AG04450 (cell line): ENCODE measurements at regions not wholly inside any gene's neighbourhood (a gene's known extent, or its start where the extent isn't known, plus 50 kb on each side); places are given as distances from the start of the nearest gene placed in this dataset.

ENCODE experiments used
- CTCF ChIA-PET: fragments of 300-600, 350-600 bp; formaldehyde crosslinking; extraction: SDS; loops from one replicate; lab custom pipeline; 2022; ENCODE audit warnings: antibody characterized with exemption, inconsistent platforms; lab: Charles Lee
- POLR2A ChIA-PET: fragments of 350-600 bp; formaldehyde crosslinking; extraction: SDS; loops from one replicate; lab custom pipeline; 2021; ENCODE audit warnings: antibody characterized with exemption, inconsistent platforms; lab: Yijun Ruan, JAX
- DNase-seq: peaks from one replicate; pipeline ENCODE4 v3.0.0-alpha.2; 2011; ENCODE audit warnings: low read depth, low spot score
- H3K27ac ChIP-seq: one replicate; pipeline ENCODE4 v1.5.1; 2012; ENCODE audit warnings: low read depth, low read length, control low read depth
- H3K27me3 ChIP-seq: one replicate; pipeline ENCODE4 v1.6.0; 2012; ENCODE audit warnings: low read length; ENCODE audit not compliant: control insufficient read depth, insufficient read depth
- H3K4me3 ChIP-seq: 2 replicates; pipeline ENCODE4 v1.5.1; 2011; ENCODE audit warnings: mild to moderate bottlenecking, low read depth, low read length, control low read depth
- H3K9me3 ChIP-seq: 2 replicates; pipeline ENCODE4 v1.5.1; 2012; ENCODE audit warnings: low read length; ENCODE audit not compliant: control insufficient read depth, insufficient read depth
- CTCF ChIP-seq: IDR thresholded peaks from 2 replicates; pipeline ENCODE4 v1.5.1; 2011; ENCODE audit warnings: low read depth, low read length, control low read depth, inconsistent platforms

- CTCF ChIA-PET: no interaction called here
- Histone ChIP-seq H3K27me3 (peaks cover 2% of the 10 kb centered on the region), H3K27ac (no peak overlapping the region), H3K4me3 (no peak overlapping the region), H3K9me3 (no peaks in the 10 kb centered on the region)
- TF ChIP-seq CTCF: no peak
- DNase-seq: no peak
- POLR2A ChIA-PET: no interaction called here
Measured at GRCh38 chr9:77084094-77084493, 64.6 kb downstream of the FOXB2 start.

GRCh38 chr9:77085416-77085815 is 66.0 kb downstream of the FOXB2 start:
- Histone ChIP-seq H3K27ac (no peak overlapping the region), H3K4me3 (no peak overlapping the region), H3K27me3 (peaks cover 2% of the 10 kb centered on the region), H3K9me3 (no peaks in the 10 kb centered on the region)
- POLR2A ChIA-PET: no interaction called here
- no peak for DNase-seq
- CTCF ChIA-PET: no interaction called here
- no peak for TF ChIP-seq CTCF

- CTCF ChIA-PET: no interaction called here
- peaks cover 2% of the 10 kb centered on the region for H3K27me3 ChIP-seq
- TF ChIP-seq CTCF: no peak
- POLR2A ChIA-PET: no interaction called here
- H3K27ac ChIP-seq: no peak overlapping the region
- no peak for DNase-seq
- H3K4me3 ChIP-seq: no peak overlapping the region
- H3K9me3 ChIP-seq: no peaks in the 10 kb centered on the region
Measured at GRCh38 chr9:77087506-77087905, 68.1 kb downstream of the FOXB2 start.

GRCh38 chr9:77092536-77092935 is 73.1 kb downstream of the FOXB2 start:
- POLR2A ChIA-PET: no interaction called here
- Histone ChIP-seq H3K27me3 (no peaks in the 10 kb centered on the region), H3K27ac (no peak overlapping the region), H3K9me3 (no peaks in the 10 kb centered on the region), H3K4me3 (no peak overlapping the region)
- CTCF ChIA-PET: no interaction called here
- no peak for DNase-seq
- no peak for TF ChIP-seq CTCF

GRCh38 chr9:77094150-77094549 is 74.7 kb downstream of the FOXB2 start:
- POLR2A ChIA-PET: interaction anchor here (0.7 kb wide), 1 partner anchor 122 kb away, joined by 4 read pairs; no protein-coding TSS in a partner anchor
- CTCF ChIA-PET: no interaction called here

More at GRCh38 chr9:77094150-77094549, 74.7 kb downstream of the FOXB2 start:
- Histone ChIP-seq H3K27me3 (no peaks in the 10 kb centered on the region), H3K9me3 (no peaks in the 10 kb centered on the region), H3K27ac (no peak overlapping the region), H3K4me3 (no peak overlapping the region)
- DNase-seq: no peak
- no peak for TF ChIP-seq CTCF
